Fibroblast of mammary gland (primary cell): ENCODE measurements at regions not wholly inside any gene's neighbourhood (a gene's known extent, or its start where the extent isn't known, plus 50 kb on each side); places are given as distances from the start of the nearest gene placed in this dataset.
A peak's percentile ranks its signal among the peaks of the same experiment; 100 is the strongest.

Source experiments
- DNase-seq: peaks from one replicate; pipeline ENCODE4 v3.0.0-alpha.2; 2010; ENCODE audit warnings: low read depth
- H3K4me3 ChIP-seq: 2 replicates; pipeline ENCODE4 v1.5.1; 2011; ENCODE audit warnings: low read depth, mild to moderate bottlenecking, low read length, moderate library complexity; ENCODE audit not compliant: control insufficient read depth
- CTCF ChIP-seq: conservative IDR thresholded peaks from 2 replicates; pipeline ENCODE4 v1.5.1; 2011; ENCODE audit warnings: low read depth, low read length, inconsistent platforms; ENCODE audit not compliant: control insufficient read depth, insufficient read depth

- no peak for TF ChIP-seq CTCF
- no peak overlapping the region for H3K4me3 ChIP-seq
- no peak for DNase-seq
Observed at GRCh38 chr3:187840856-187841255, 95.6 kb upstream of the BCL6 start.

DNA sequence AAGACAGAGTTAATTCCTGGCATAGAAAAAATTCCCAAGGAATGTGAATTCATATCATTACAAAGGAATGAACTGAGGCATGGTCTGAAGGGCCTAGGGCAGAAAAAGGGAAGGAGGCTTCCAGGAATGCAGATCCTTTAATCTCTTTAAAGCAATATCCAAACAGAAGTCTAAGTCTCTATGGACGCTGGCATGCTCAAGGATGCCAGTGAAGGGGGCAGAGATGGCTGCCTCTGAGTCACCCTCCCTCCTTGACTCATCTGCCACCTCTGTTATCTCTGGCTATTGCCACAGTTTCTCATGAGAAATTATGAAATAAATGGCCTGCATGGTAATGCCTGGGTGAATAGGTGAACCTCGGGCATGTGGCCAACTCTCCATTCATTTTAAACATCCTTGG, 96.3 kb upstream of the BCL6 start:
- DNase-seq: peak; percentile 13
- no peak for TF ChIP-seq CTCF
- no peak overlapping the region for H3K4me3 ChIP-seq

DNA sequence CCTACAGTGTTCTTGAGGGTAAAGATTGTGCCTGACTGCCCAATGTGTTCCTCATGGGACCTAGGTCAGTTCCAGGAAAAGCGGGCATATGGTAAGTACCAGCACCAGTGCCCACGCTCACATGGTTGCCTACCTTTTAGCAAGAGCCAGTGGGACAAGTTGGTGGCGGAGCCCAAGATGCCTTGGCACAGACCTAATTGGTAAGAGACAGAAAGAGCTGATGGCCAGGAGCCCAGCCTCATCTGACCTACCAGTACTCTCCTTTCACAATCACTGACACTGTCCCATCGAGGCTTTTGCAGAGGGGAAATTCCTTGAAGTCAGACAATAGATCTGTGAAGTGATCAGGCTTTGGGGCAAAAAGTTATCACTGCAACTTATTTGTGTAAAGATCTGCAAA, 98.4 kb upstream of the BCL6 start:
- no peak for TF ChIP-seq CTCF

DNA sequence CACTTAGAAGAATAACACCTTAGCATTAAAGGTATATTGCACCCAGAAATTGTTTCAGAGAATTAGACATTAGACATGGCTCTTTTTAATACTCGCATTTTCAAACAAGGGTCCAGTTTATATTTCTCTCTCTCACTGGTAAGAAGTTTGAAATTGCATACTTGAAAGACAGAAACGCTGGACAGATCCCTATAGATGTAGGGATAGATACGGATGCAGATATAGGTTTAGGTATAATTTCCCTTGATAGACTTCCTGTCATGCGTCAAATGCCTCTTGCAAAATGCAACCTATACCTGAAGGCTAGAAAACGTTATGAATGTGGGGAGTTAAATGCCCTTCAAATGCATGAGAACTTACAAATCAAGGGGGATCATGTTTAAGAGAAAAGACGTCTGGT, 99.4 kb upstream of the BCL6 start:
- DNase-seq: no peak
- TF ChIP-seq CTCF: no peak
- H3K4me3 ChIP-seq: no peak overlapping the region

More for the DNA sequence above, 98.4 kb upstream of the BCL6 start:
- DNase-seq: no peak
- H3K4me3 ChIP-seq: no peak overlapping the region

DNA sequence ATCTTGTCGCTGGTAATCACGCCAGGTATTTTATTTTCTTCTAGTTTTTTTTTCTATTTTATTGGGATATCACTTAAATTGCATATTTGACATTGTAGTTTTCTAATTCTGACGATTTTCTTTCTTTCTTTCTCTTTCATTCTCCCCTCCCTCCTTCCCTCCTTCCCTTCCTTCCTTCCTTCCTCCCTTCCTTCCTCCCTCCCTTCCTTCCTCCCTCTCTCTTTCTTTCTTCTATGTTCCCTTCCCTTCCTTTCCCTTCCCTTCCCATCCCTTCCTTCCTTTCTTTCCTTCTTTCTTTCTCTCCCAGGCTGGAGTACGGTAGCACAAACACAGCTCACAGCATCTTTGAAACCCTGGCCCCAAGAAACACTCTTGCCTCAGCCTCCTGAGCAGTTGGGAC, 100.6 kb upstream of the BCL6 start:
- no peak for DNase-seq
- no peak for TF ChIP-seq CTCF
- no peak overlapping the region for H3K4me3 ChIP-seq

- no peak for DNase-seq
- no peak overlapping the region for H3K4me3 ChIP-seq
- no peak for TF ChIP-seq CTCF
Observed at GRCh38 chr3:187848401-187848800, 103.1 kb upstream of the BCL6 start.

GRCh38 chr3:187849016-187849654, 103.9 kb upstream of the BCL6 start:
- no peak for TF ChIP-seq CTCF
- no peak for DNase-seq
- no peak overlapping the region for H3K4me3 ChIP-seq
